HG02852 (cell line): ENCODE measurements at regions not wholly inside any gene's neighbourhood (a gene's known extent, or its start where the extent isn't known, plus 50 kb on each side); places are given as distances from the start of the nearest gene placed in this dataset.

Source experiments
- ATAC-seq: cut with Tn5 transposase; IDR thresholded peaks from one replicate; pipeline ENCODE4 v1.9.1; 2021; ENCODE audit warnings: mild to moderate bottlenecking, moderate library complexity; ENCODE audit not compliant: unreplicated experiment

- ATAC-seq, result no peak
Observed at GRCh38 chr20:50272724-50273446, 82.3 kb downstream of the CEBPB start.

GRCh38 chr20:50273601-50274491 is 83.2 kb downstream of the CEBPB start:
- no peak for ATAC-seq

- no peak for ATAC-seq
Observed at GRCh38 chr20:50274570-50275430, 84.2 kb downstream of the CEBPB start.

- no peak for ATAC-seq
Observed at GRCh38 chr20:50276119-50277063, 85.8 kb downstream of the CEBPB start.

- ATAC-seq, result no peak
Observed at GRCh38 chr20:50277064-50277415, 86.4 kb downstream of the CEBPB start.

GRCh38 chr20:50277460-50278376 is 87.1 kb downstream of the CEBPB start:
- no peak for ATAC-seq

GRCh38 chr20:50278377-50278683 is 87.7 kb downstream of the CEBPB start:
- ATAC-seq, result no peak

- no peak for ATAC-seq
Observed at GRCh38 chr20:50278684-50279531, 88.3 kb downstream of the CEBPB start.

GRCh38 chr20:50279988-50280850 is 89.6 kb downstream of the CEBPB start:
- ATAC-seq, result no peak

- ATAC-seq, result no peak
Observed at GRCh38 chr20:50280851-50281655, 90.4 kb downstream of the CEBPB start.

- ATAC-seq, result no peak
Observed at GRCh38 chr20:50281831-50282591, 91.4 kb downstream of the CEBPB start.

GRCh38 chr20:50282592-50283241 is 92.1 kb downstream of the CEBPB start:
- no peak for ATAC-seq

- ATAC-seq, result no peak
Observed at GRCh38 chr20:50283370-50283769, 92.7 kb downstream of the CEBPB start.

- no peak for ATAC-seq
Observed at GRCh38 chr20:50283922-50284810, 93.5 kb downstream of the CEBPB start.
